T-helper 1 cell treated with Interleukin-12 subunit alpha and Interleukin-12 subunit beta and Interleukin-4 antibody, amounts not matched to agents 30 ng/mL and 1 ng/mL, for 36 hours (primary cell): ENCODE measurements at regions not wholly inside any gene's neighbourhood (a gene's known extent, or its start where the extent isn't known, plus 50 kb on each side); places are given as distances from the start of the nearest gene placed in this dataset.

ENCODE experiments used
- intact Hi-C: fragments of 100-400 bp; cut with micrococcal nuclease; formaldehyde crosslinking; loops from one replicate; pipeline ENCODE4 v1.15.1; 2024

- intact Hi-C loops = no loop called here
Observed at GRCh38 chr22:47600791-47601625, 838.6 kb downstream of the TBC1D22A start.

GRCh38 chr22:47600281-47600680 lies 837.8 kb downstream of the TBC1D22A start:
- intact Hi-C loops = no loop called here

GRCh38 chr22:47599753-47600152 lies 837.3 kb downstream of the TBC1D22A start:
- intact Hi-C loops = no loop called here

GRCh38 chr22:47598864-47599263 lies 836.4 kb downstream of the TBC1D22A start:
- intact Hi-C loops = no loop called here

- intact Hi-C loops = no loop called here
Observed at GRCh38 chr22:47597041-47597440, 834.6 kb downstream of the TBC1D22A start.

GRCh38 chr22:47596176-47596690 lies 833.8 kb downstream of the TBC1D22A start:
- intact Hi-C loops = no loop called here

GRCh38 chr22:47594836-47595521 lies 832.5 kb downstream of the TBC1D22A start:
- intact Hi-C loops = no loop called here

- intact Hi-C loops = no loop called here
Observed at GRCh38 chr22:47593911-47594311, 831.5 kb downstream of the TBC1D22A start.

GRCh38 chr22:47593291-47593690 lies 830.8 kb downstream of the TBC1D22A start:
- intact Hi-C loops = no loop called here

GRCh38 chr22:47592791-47593190 lies 830.3 kb downstream of the TBC1D22A start:
- intact Hi-C loops = no loop called here

- intact Hi-C loops = no loop called here
Observed at GRCh38 chr22:47591709-47592108, 829.3 kb downstream of the TBC1D22A start.

- intact Hi-C loops = no loop called here
Observed at GRCh38 chr22:47591016-47591415, 828.6 kb downstream of the TBC1D22A start.

- intact Hi-C loops = no loop called here
Observed at GRCh38 chr22:47589271-47590250, 827.1 kb downstream of the TBC1D22A start.

GRCh38 chr22:47588578-47588960 lies 826.1 kb downstream of the TBC1D22A start:
- intact Hi-C loops = no loop called here

GRCh38 chr22:47587861-47588577 lies 825.6 kb downstream of the TBC1D22A start:
- intact Hi-C loops = no loop called here

- intact Hi-C loops = no loop called here
Observed at GRCh38 chr22:47587361-47587760, 824.9 kb downstream of the TBC1D22A start.

GRCh38 chr22:47586946-47587345 lies 824.5 kb downstream of the TBC1D22A start:
- intact Hi-C loops = no loop called here

- intact Hi-C loops = no loop called here
Observed at GRCh38 chr22:47586038-47586437, 823.6 kb downstream of the TBC1D22A start.

GRCh38 chr22:47583959-47584562 lies 821.6 kb downstream of the TBC1D22A start:
- intact Hi-C loops = no loop called here

GRCh38 chr22:47582067-47582466 lies 819.6 kb downstream of the TBC1D22A start:
- intact Hi-C loops = no loop called here
